Keratinocyte (primary cell): ENCODE measurements at regions not wholly inside any gene's neighbourhood (a gene's known extent, or its start where the extent isn't known, plus 50 kb on each side); places are given as distances from the start of the nearest gene placed in this dataset.

Experiments
- DNase-seq: peaks from one replicate; pipeline ENCODE4 v3.0.0-alpha.2; 2011; ENCODE audit warnings: low read depth, missing footprints, low spot score
- FAIRE-seq: peaks from 2 replicates; lab custom pipeline; 2011; peaks lifted over from hg19 to GRCh38; lab: Jason Lieb, UNC
- H2AFZ ChIP-seq: 2 replicates; pipeline ENCODE4 v1.6.0; 2012; ENCODE audit warnings: low read length, control low read depth, inconsistent platforms; ENCODE audit not compliant: control insufficient read depth
- H3K27ac ChIP-seq: 2 replicates; pipeline ENCODE4 v1.5.1; 2011; ENCODE audit warnings: low read length; ENCODE audit not compliant: control insufficient read depth, insufficient read depth
- H3K27me3 ChIP-seq: 3 replicates; pipeline ENCODE4 v1.6.0; 2011; ENCODE audit warnings: low read length; ENCODE audit not compliant: control insufficient read depth, insufficient read depth; ENCODE audit errors: extremely low read depth
- H3K36me3 ChIP-seq, 2 experiments: 2 replicates in 1 of 2; 3 replicates in 1 of 2; pipeline ENCODE4 v1.5.1; 2011; ENCODE audit warnings: low read length in 2 of 2, mild to moderate bottlenecking in 1 of 2; ENCODE audit not compliant: control insufficient read depth in 2 of 2, insufficient read depth in 2 of 2; ENCODE audit errors: extremely low read depth in 1 of 2
- H3K4me1 ChIP-seq: 3 replicates; pipeline ENCODE4 v1.5.1; 2011; ENCODE audit warnings: low read length; ENCODE audit not compliant: control insufficient read depth, insufficient read depth; ENCODE audit errors: extremely low read depth
- H3K4me2 ChIP-seq: 3 replicates; pipeline ENCODE4 v1.6.0; 2011; ENCODE audit warnings: low read depth, low read length; ENCODE audit not compliant: control insufficient read depth, insufficient read depth; ENCODE audit errors: extremely low read depth
- H3K4me3 ChIP-seq, 3 experiments: fragments of 200-600 bp in 1 of 3; sonication (generic) in 1 of 3; 2 replicates in 2 of 3; 3 replicates in 1 of 3; pipeline ENCODE4 v1.5.1; 2011 to 2016; ENCODE audit warnings: low read length in 3 of 3, mild to moderate bottlenecking in 3 of 3, control low read depth in 2 of 3, inconsistent platforms in 1 of 3, low read depth in 1 of 3, mixed read lengths in 1 of 3, mixed run types in 1 of 3, moderate library complexity in 1 of 3; ENCODE audit not compliant: control insufficient read depth in 2 of 3, insufficient read depth in 2 of 3; ENCODE audit errors: extremely low read depth in 1 of 3
- H3K79me2 ChIP-seq: 2 replicates; pipeline ENCODE4 v1.6.0; 2012; ENCODE audit warnings: low read length; ENCODE audit not compliant: control insufficient read depth, insufficient read depth
- H3K9ac ChIP-seq: 3 replicates; pipeline ENCODE4 v1.6.0; 2011; ENCODE audit warnings: low read length; ENCODE audit not compliant: control insufficient read depth, insufficient read depth; ENCODE audit errors: extremely low read depth
- H3K9me1 ChIP-seq: 3 replicates; pipeline ENCODE4 v1.6.0; 2011; ENCODE audit warnings: low read length; ENCODE audit not compliant: control insufficient read depth, insufficient read depth; ENCODE audit errors: extremely low read depth
- H3K9me3 ChIP-seq: 2 replicates; pipeline ENCODE4 v1.5.1; 2012; ENCODE audit warnings: low read depth, low read length; ENCODE audit not compliant: control insufficient read depth
- H4K20me1 ChIP-seq: 3 replicates; pipeline ENCODE4 v1.6.0; 2011; ENCODE audit warnings: low read length; ENCODE audit not compliant: control insufficient read depth, insufficient read depth; ENCODE audit errors: extremely low read depth
- CTCF ChIP-seq, 3 experiments: IDR thresholded peaks in 1 of 3; conservative IDR thresholded peaks in 1 of 3; optimal IDR thresholded peaks in 1 of 3; 2 replicates in 2 of 3; 3 replicates in 1 of 3; pipeline versions ENCODE3 to v1.5.1; 2011; ENCODE audit warnings: low read length in 3 of 3, mild to moderate bottlenecking in 3 of 3, moderate library complexity in 2 of 3, control low read depth in 1 of 3, inconsistent platforms in 1 of 3; ENCODE audit not compliant: insufficient read depth in 2 of 3; ENCODE audit errors: extremely low read depth in 1 of 3
- EZH2 ChIP-seq: IDR thresholded peaks from one replicate; pipeline ENCODE4 v1.6.1; 2012; ENCODE audit warnings: inconsistent platforms, mild to moderate bottlenecking, low read length, moderate library complexity
- dilution Hi-C: fragments of 300-500 bp; cut with MboI; formaldehyde crosslinking; loops from one replicate; pipeline ENCODE4 v1.7.0; 2020; ENCODE audit warnings: low sequenced_read_pairs; ENCODE audit not compliant: extremely low pct_ligation_motif_present

- Histone ChIP-seq H3K9me3 (no peaks in the 10 kb centered on the region), H3K27me3 (peaks cover 27% of the 10 kb centered on the region), H3K79me2 (no peaks in the 10 kb centered on the region), H3K9ac (no peak overlapping the region), H3K4me3 (no peak overlapping the region), H3K4me2 (no peak overlapping the region), H3K27ac (no peak overlapping the region), H3K4me1 (no peaks in the 10 kb centered on the region), H3K9me1 (no peaks in the 10 kb centered on the region), H4K20me1 (no peaks in the 10 kb centered on the region), H2AFZ (no peak overlapping the region), H3K36me3 (no peaks in the 10 kb centered on the region)
- DNase-seq (no peak), FAIRE-seq (no peak)
- TF ChIP-seq EZH2, result no peak
- dilution Hi-C loops, result no loop called here
Measured at GRCh38 chr11:11163669-11164333, 189.2 kb downstream of the CSNK2A3 start.

GRCh38 chr11:11163236-11163635 lies 189.8 kb downstream of the CSNK2A3 start:
- no peaks in the 10 kb centered on the region for H3K79me2 ChIP-seq
- H3K9ac ChIP-seq, result no peak overlapping the region
- H3K9me1 ChIP-seq, result no peaks in the 10 kb centered on the region
- TF ChIP-seq EZH2 (no peak), CTCF (optimal IDR thresholded peaks at IDR 0.05 in 1 of 3, IDR thresholded peaks at IDR 0.05 in 1 of 3, conservative IDR thresholded peaks at IDR 0.05 in 1 of 3; ENCODE audit: extremely low read depth in 1 of 3, insufficient read depth in 2 of 3, low read length in 3 of 3) (no peak)
- no peak overlapping the region for H3K4me2 ChIP-seq
- H2AFZ ChIP-seq, result no peak overlapping the region
- no peaks in the 10 kb centered on the region for H3K9me3 ChIP-seq
- H3K27me3 ChIP-seq, result peaks cover 27% of the 10 kb centered on the region
- DNase-seq (no peak), FAIRE-seq (no peak)
- no peaks in the 10 kb centered on the region for H3K36me3 ChIP-seq
- dilution Hi-C loops, result no loop called here
- no peaks in the 10 kb centered on the region for H3K4me1 ChIP-seq
- no peak overlapping the region for H3K4me3 ChIP-seq
- no peaks in the 10 kb centered on the region for H4K20me1 ChIP-seq
- no peak overlapping the region for H3K27ac ChIP-seq

- Histone ChIP-seq H3K9me1 (no peaks in the 10 kb centered on the region), H4K20me1 (no peaks in the 10 kb centered on the region), H3K9me3 (no peaks in the 10 kb centered on the region), H3K4me2 (no peak overlapping the region), H3K27me3 (peaks cover 16% of the 10 kb centered on the region), H3K4me1 (no peaks in the 10 kb centered on the region), H2AFZ (no peak overlapping the region), H3K9ac (no peak overlapping the region), H3K36me3 (no peaks in the 10 kb centered on the region), H3K4me3 (no peak overlapping the region), H3K79me2 (no peaks in the 10 kb centered on the region), H3K27ac (no peak overlapping the region)
- peak in 2 of 3 experiments; percentile 57 to 70 for TF ChIP-seq CTCF (optimal IDR thresholded peaks at IDR 0.05 in 1 of 3, IDR thresholded peaks at IDR 0.05 in 1 of 3, conservative IDR thresholded peaks at IDR 0.05 in 1 of 3; ENCODE audit: extremely low read depth in 1 of 3, insufficient read depth in 2 of 3, low read length in 3 of 3)
- TF ChIP-seq EZH2, result no peak
- dilution Hi-C loops, result no loop called here
- no peak for FAIRE-seq
- no peak for DNase-seq
Measured at GRCh38 chr11:11157185-11157584, 195.9 kb downstream of the CSNK2A3 start.
